ENCODE measurements at regions not wholly inside any gene's neighbourhood (a gene's known extent, or its start where the extent isn't known, plus 50 kb on each side); places are given as distances from the start of the nearest gene placed in this dataset.

- no peak for TF ChIP-seq POLR2A (IDR thresholded peaks at IDR 0.05)
- TF ChIP-seq CTCF (IDR thresholded peaks at IDR 0.05) = no peak
- no peak for DNase-seq (ENCODE audit: low spot score in 2 of 2)
- intact Hi-C loops (cut with DNase I; ENCODE audit: low total_unique reads) = no loop called here
- WGBS, 2 donors = 33 to 46% methylated on average over 1 of the region's 1 CpG
- no peak overlapping the region for H3K4me3 ChIP-seq (ENCODE audit: low read depth, poor library complexity, severe bottlenecking)
These were observed 113.1 kb downstream of the ZNF648 start for GRCh38 chr1:181948372-181948771.

GRCh38 chr1:181947441-181947840, 114.1 kb downstream of the ZNF648 start:
- no peak overlapping the region for H3K4me3 ChIP-seq (ENCODE audit: low read depth, poor library complexity, severe bottlenecking)
- 83 to 86% methylated on average over 1 of the region's 1 CpG for WGBS, 2 donors
- DNase-seq (ENCODE audit: low spot score in 2 of 2) = no peak
- intact Hi-C loops (cut with DNase I; ENCODE audit: low total_unique reads) = no loop called here
- TF ChIP-seq CTCF (IDR thresholded peaks at IDR 0.05) = no peak
- no peak for TF ChIP-seq POLR2A (IDR thresholded peaks at IDR 0.05)

GRCh38 chr1:181936768-181937581, 124.5 kb downstream of the ZNF648 start:
- peak in 1 of 2 donors; percentile 23 for DNase-seq (ENCODE audit: low spot score in 2 of 2)
- intact Hi-C loops (cut with DNase I; ENCODE audit: low total_unique reads) = loop anchor here (5.0 to 10.0 kb wide), 2 partner anchors 205 to 452 kb away; partner anchors contain the start of gene CACNA1E
- no peak for TF ChIP-seq CTCF (IDR thresholded peaks at IDR 0.05)
- 19 to 20% methylated on average over 9 of the region's 9 CpGs for WGBS, 2 donors
- H3K4me3 ChIP-seq (ENCODE audit: low read depth, poor library complexity, severe bottlenecking) = no peak overlapping the region

- no peak for TF ChIP-seq CTCF (IDR thresholded peaks at IDR 0.05)
- no peak for TF ChIP-seq POLR2A (IDR thresholded peaks at IDR 0.05)
- WGBS, 2 donors = 92 to 94% methylated on average over 2 of the region's 2 CpGs
- no peak overlapping the region for H3K4me3 ChIP-seq (ENCODE audit: low read depth, poor library complexity, severe bottlenecking)
- DNase-seq (ENCODE audit: low spot score in 2 of 2) = no peak
- intact Hi-C loops (cut with DNase I; ENCODE audit: low total_unique reads) = loop anchor here (5.0 to 10.0 kb wide), 2 partner anchors 204 to 451 kb away; partner anchors contain the start of gene CACNA1E
These were observed 125.2 kb downstream of the ZNF648 start for GRCh38 chr1:181936269-181936668.

- TF ChIP-seq CTCF (IDR thresholded peaks at IDR 0.05) (no peak), POLR2A (IDR thresholded peaks at IDR 0.05) (no peak)
- DNase-seq (ENCODE audit: low spot score in 2 of 2) = no peak
- no peak overlapping the region for H3K4me3 ChIP-seq (ENCODE audit: low read depth, poor library complexity, severe bottlenecking)
- WGBS, 2 donors = 78 to 86% methylated on average over 2 of the region's 2 CpGs
- intact Hi-C loops (cut with DNase I; ENCODE audit: low total_unique reads) = loop anchor here (10.0 kb wide), 1 partner anchor 447 kb away; the partner anchor contains the start of gene CACNA1E
These were observed 129.6 kb downstream of the ZNF648 start for GRCh38 chr1:181931873-181932272.
